ENCODE measurements at regions not wholly inside any gene's neighbourhood (a gene's known extent, or its start where the extent isn't known, plus 50 kb on each side); places are given as distances from the start of the nearest gene placed in this dataset.

DNA sequence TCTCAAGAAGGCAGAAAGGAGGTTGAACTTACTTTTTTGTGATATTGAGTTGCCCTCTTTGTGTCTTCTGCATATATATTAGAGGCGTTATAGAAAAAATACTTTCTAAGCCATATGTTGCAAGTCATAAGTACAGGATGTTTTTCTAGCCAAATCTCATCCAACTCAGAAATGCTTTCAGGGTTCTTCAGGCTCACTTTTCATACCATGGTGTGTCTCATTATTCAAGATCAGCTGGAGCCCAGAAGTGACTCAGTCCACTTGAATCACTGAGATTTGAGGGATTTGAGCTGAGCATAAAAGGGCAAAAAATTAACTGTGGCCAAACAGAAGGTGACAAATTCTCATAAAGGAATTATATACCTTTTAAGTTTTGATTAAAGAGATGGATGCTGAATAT is 157.3 kb downstream of the WNT5A start:
- Histone ChIP-seq H3K36me3 (no peaks in the 10 kb centered on the region), H3K9me3 (no peaks in the 10 kb centered on the region), H3K27ac (no peak overlapping the region), H3K4me1 (no peaks in the 10 kb centered on the region), H3K4me3 (no peak overlapping the region), H3K27me3 (no peaks in the 10 kb centered on the region), H3K9ac (ENCODE audit: low read depth in 2 of 2, low read length in 2 of 2) (no peak overlapping the region)
- no peak for DNase-seq
- intact Hi-C loops (cut with DNase I): no loop called here
- TF ChIP-seq, protein P1, sequence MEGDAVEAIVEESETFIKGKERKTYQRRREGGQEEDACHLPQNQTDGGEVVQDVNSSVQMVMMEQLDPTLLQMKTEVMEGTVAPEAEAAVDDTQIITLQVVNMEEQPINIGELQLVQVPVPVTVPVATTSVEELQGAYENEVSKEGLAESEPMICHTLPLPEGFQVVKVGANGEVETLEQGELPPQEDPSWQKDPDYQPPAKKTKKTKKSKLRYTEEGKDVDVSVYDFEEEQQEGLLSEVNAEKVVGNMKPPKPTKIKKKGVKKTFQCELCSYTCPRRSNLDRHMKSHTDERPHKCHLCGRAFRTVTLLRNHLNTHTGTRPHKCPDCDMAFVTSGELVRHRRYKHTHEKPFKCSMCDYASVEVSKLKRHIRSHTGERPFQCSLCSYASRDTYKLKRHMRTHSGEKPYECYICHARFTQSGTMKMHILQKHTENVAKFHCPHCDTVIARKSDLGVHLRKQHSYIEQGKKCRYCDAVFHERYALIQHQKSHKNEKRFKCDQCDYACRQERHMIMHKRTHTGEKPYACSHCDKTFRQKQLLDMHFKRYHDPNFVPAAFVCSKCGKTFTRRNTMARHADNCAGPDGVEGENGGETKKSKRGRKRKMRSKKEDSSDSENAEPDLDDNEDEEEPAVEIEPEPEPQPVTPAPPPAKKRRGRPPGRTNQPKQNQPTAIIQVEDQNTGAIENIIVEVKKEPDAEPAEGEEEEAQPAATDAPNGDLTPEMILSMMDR (IDR thresholded peaks at IDR 0.05): no peak

- Histone ChIP-seq H3K4me3 (no peak overlapping the region), H3K27me3 (no peaks in the 10 kb centered on the region), H3K9ac (ENCODE audit: low read depth in 2 of 2, low read length in 2 of 2) (no peak overlapping the region), H3K27ac (no peak overlapping the region), H3K4me1 (no peaks in the 10 kb centered on the region), H3K9me3 (no peaks in the 10 kb centered on the region), H3K36me3 (no peaks in the 10 kb centered on the region)
- intact Hi-C loops (cut with DNase I): no loop called here
- TF ChIP-seq, protein P1 (IDR thresholded peaks at IDR 0.05): no peak
- no peak for DNase-seq
Measured at GRCh38 chr3:55327131-55327920, 159.8 kb downstream of the WNT5A start.

GRCh38 chr3:55322638-55323037 is 164.5 kb downstream of the WNT5A start:
- Histone ChIP-seq H3K4me1 (no peaks in the 10 kb centered on the region), H3K4me3 (no peak overlapping the region), H3K36me3 (no peaks in the 10 kb centered on the region), H3K27me3 (no peaks in the 10 kb centered on the region), H3K9ac (ENCODE audit: low read depth in 2 of 2, low read length in 2 of 2) (no peak overlapping the region), H3K27ac (no peak overlapping the region), H3K9me3 (no peaks in the 10 kb centered on the region)
- no peak for DNase-seq
- intact Hi-C loops (cut with DNase I): no loop called here
- TF ChIP-seq, protein P1 (IDR thresholded peaks at IDR 0.05): no peak

DNA sequence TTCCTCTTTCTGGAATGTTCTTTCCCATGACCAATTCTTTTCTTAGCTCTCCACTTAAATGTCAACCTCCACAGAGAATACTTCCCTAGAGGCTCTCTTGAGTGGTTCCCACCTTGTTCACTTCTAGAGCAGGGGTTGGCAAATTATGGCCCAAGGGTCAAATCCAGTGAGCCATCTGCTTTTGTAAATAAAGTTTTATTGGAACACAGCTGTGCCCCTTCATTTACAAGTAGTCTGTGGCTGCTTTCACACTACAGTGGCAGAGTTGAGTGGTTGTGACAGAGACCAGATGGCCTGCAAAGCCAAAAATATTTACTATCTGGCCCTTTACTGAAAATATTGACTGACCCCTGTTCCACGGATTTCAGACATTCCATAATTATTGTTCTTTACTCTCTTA is 166.2 kb downstream of the WNT5A start:
- Histone ChIP-seq H3K4me1 (no peaks in the 10 kb centered on the region), H3K36me3 (no peaks in the 10 kb centered on the region), H3K27me3 (no peaks in the 10 kb centered on the region), H3K9ac (ENCODE audit: low read depth in 2 of 2, low read length in 2 of 2) (no peak overlapping the region), H3K4me3 (no peak overlapping the region), H3K27ac (no peak overlapping the region), H3K9me3 (no peaks in the 10 kb centered on the region)
- intact Hi-C loops (cut with DNase I): no loop called here
- no peak for DNase-seq
- TF ChIP-seq, protein P1 (IDR thresholded peaks at IDR 0.05): no peak

DNA sequence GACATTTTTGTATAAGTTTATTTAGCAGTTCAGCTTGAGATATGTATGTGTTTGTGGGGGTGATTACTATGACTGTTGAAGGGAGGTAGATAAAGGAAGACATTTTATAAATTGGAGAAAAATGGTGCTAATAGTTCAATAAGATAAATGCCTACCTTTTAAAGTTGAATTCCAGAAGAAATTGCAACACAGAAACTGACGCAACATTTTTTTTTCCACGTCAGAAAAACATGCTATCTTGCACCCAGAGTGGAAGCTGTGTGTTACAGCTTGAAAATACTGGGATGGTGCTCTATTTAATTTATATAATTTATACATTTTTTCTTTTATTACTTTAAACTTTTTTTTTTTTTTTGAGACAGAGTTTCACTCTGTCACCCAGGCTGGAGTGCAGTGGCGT is 171.7 kb downstream of the WNT5A start:
- intact Hi-C loops (cut with DNase I): no loop called here
- Histone ChIP-seq H3K27ac (no peak overlapping the region), H3K4me1 (no peaks in the 10 kb centered on the region), H3K9me3 (no peaks in the 10 kb centered on the region), H3K27me3 (no peaks in the 10 kb centered on the region), H3K9ac (ENCODE audit: low read depth in 2 of 2, low read length in 2 of 2) (no peak overlapping the region), H3K4me3 (no peak overlapping the region), H3K36me3 (no peaks in the 10 kb centered on the region)
- TF ChIP-seq, protein P1 (IDR thresholded peaks at IDR 0.05): no peak
- DNase-seq: no peak

Measured in colonic mucosa (tissue), 4 donors.